HT-29 (cell line): ENCODE measurements at regions not wholly inside any gene's neighbourhood (a gene's known extent, or its start where the extent isn't known, plus 50 kb on each side); places are given as distances from the start of the nearest gene placed in this dataset.
"Not testable (repeated sequence)": the region's sequence is repeated elsewhere in the genome, so short reads cannot be mapped to it uniquely, and the experiment has no call there.

Experiments
- DNase-seq: peaks from one replicate; pipeline ENCODE4 v3.0.0-alpha.2; 2015; ENCODE audit warnings: low spot score

- DNase-seq: no peak
Measured at GRCh38 chr2:140178234-140178633, 1398.0 kb upstream of the NXPH2 start.

- no peak for DNase-seq
Measured at GRCh38 chr2:140177086-140177485, 1396.9 kb upstream of the NXPH2 start.

- no peak for DNase-seq
Measured at GRCh38 chr2:140173790-140174189, 1393.6 kb upstream of the NXPH2 start.

GRCh38 chr2:140164449-140164848 is 1384.3 kb upstream of the NXPH2 start:
- DNase-seq: no peak

GRCh38 chr2:140158259-140158658 is 1378.1 kb upstream of the NXPH2 start:
- no peak for DNase-seq

- DNase-seq: no peak
Measured at GRCh38 chr2:140157816-140158215, 1377.6 kb upstream of the NXPH2 start.

- DNase-seq: no peak
Measured at GRCh38 chr2:140154706-140155105, 1374.5 kb upstream of the NXPH2 start.

- no peak for DNase-seq
Measured at GRCh38 chr2:140154271-140154670, 1374.1 kb upstream of the NXPH2 start.

GRCh38 chr2:140144611-140145010 is 1364.4 kb upstream of the NXPH2 start:
- no peak for DNase-seq

GRCh38 chr2:140138736-140139135 is 1358.5 kb upstream of the NXPH2 start:
- DNase-seq: no peak

- DNase-seq: no peak
Measured at GRCh38 chr2:140136861-140137260, 1356.7 kb upstream of the NXPH2 start.

- no peak for DNase-seq
Measured at GRCh38 chr2:140136366-140136765, 1356.2 kb upstream of the NXPH2 start.

GRCh38 chr2:140128909-140129308 is 1348.7 kb upstream of the NXPH2 start:
- DNase-seq: no peak

- DNase-seq: no peak
Measured at GRCh38 chr2:140122001-140122400, 1341.8 kb upstream of the NXPH2 start.

- no peak for DNase-seq
Measured at GRCh38 chr2:140117386-140117785, 1337.2 kb upstream of the NXPH2 start.

- no peak for DNase-seq
Measured at GRCh38 chr2:140108706-140109475, 1328.7 kb upstream of the NXPH2 start.

- no peak for DNase-seq
Measured at GRCh38 chr2:140091926-140092325, 1311.7 kb upstream of the NXPH2 start.

- no peak for DNase-seq
Measured at GRCh38 chr2:140086964-140087363, 1306.8 kb upstream of the NXPH2 start.

GRCh38 chr2:140085674-140086073 is 1305.5 kb upstream of the NXPH2 start:
- DNase-seq: no peak

GRCh38 chr2:140079038-140079437 is 1298.8 kb upstream of the NXPH2 start:
- no peak for DNase-seq

- no peak for DNase-seq
Measured at GRCh38 chr2:140076164-140076563, 1296.0 kb upstream of the NXPH2 start.

GRCh38 chr2:140073763-140074162 is 1293.6 kb upstream of the NXPH2 start:
- not testable (repeated sequence) for DNase-seq

- no peak for DNase-seq
Measured at GRCh38 chr2:140067661-140068060, 1287.5 kb upstream of the NXPH2 start.

- no peak for DNase-seq
Measured at GRCh38 chr2:140064243-140064642, 1284.1 kb upstream of the NXPH2 start.
